ENCODE measurements at regions not wholly inside any gene's neighbourhood (a gene's known extent, or its start where the extent isn't known, plus 50 kb on each side); places are given as distances from the start of the nearest gene placed in this dataset.

GRCh38 chr4:12879496-12879895 is 604.6 kb downstream of the RAB28 start:
- intact Hi-C loops (cut with micrococcal nuclease) = no loop called here
- CTCF ChIA-PET = no interaction called here
- Histone ChIP-seq H3K4me1 (ENCODE audit: insufficient read depth, low read length) (no peaks in the 10 kb centered on the region), H3K27me3 (ENCODE audit: low read length) (no peaks in the 10 kb centered on the region), H3K36me3 (ENCODE audit: low read depth, low read length) (no peaks in the 10 kb centered on the region), H3K4me3 (ENCODE audit: low read length) (no peak overlapping the region), H3F3A (ENCODE audit: low read length, unreplicated experiment) (no peaks in the 10 kb centered on the region), H3K4me2 (ENCODE audit: low read length) (no peak overlapping the region), H3K27ac (ENCODE audit: low read length) (no peak overlapping the region), H3K9me3 (ENCODE audit: low read length) (no peaks in the 10 kb centered on the region), H3K9me2 (replicated peaks; ENCODE audit: low read length) (no peaks in the 10 kb centered on the region), H2AFZ (ENCODE audit: low read length) (no peak overlapping the region), H3K9ac (ENCODE audit: low read length) (no peak overlapping the region), H3K79me2 (ENCODE audit: low read length) (no peaks in the 10 kb centered on the region), H4K20me1 (ENCODE audit: low read length) (no peaks in the 10 kb centered on the region)
- ATAC-seq = no peak
- no peak for DNase-seq
- BruUV-seq (replicated peaks) = no TSS peak
- TF ChIP-seq CTCF (conservative IDR thresholded peaks at IDR 0.05; ENCODE audit: low read depth, low read length) (no peak), EZH2 (IDR thresholded peaks at IDR 0.05; ENCODE audit: low read length, unreplicated experiment) (no peak)
- POLR2A ChIA-PET (ENCODE audit: unreplicated experiment) = no interaction called here

- Histone ChIP-seq H3K4me1 (ENCODE audit: insufficient read depth, low read length) (no peaks in the 10 kb centered on the region), H3K9me2 (replicated peaks; ENCODE audit: low read length) (no peaks in the 10 kb centered on the region), H4K20me1 (ENCODE audit: low read length) (no peaks in the 10 kb centered on the region), H3K79me2 (ENCODE audit: low read length) (no peaks in the 10 kb centered on the region), H2AFZ (ENCODE audit: low read length) (no peak overlapping the region), H3K27ac (ENCODE audit: low read length) (no peak overlapping the region), H3F3A (ENCODE audit: low read length, unreplicated experiment) (no peaks in the 10 kb centered on the region), H3K4me3 (ENCODE audit: low read length) (no peak overlapping the region), H3K9ac (ENCODE audit: low read length) (no peak overlapping the region), H3K36me3 (ENCODE audit: low read depth, low read length) (no peaks in the 10 kb centered on the region), H3K4me2 (ENCODE audit: low read length) (no peak overlapping the region), H3K9me3 (ENCODE audit: low read length) (no peaks in the 10 kb centered on the region), H3K27me3 (ENCODE audit: low read length) (no peaks in the 10 kb centered on the region)
- ATAC-seq (no peak), DNase-seq (no peak)
- intact Hi-C loops (cut with micrococcal nuclease) = no loop called here
- CTCF ChIA-PET = no interaction called here
- TF ChIP-seq EZH2phosphoT487 (IDR thresholded peaks at IDR 0.05; ENCODE audit: borderline replicate concordance, low read length) = no peak
- TF ChIP-seq EZH2 (IDR thresholded peaks at IDR 0.05; ENCODE audit: low read length, unreplicated experiment) = no peak
- BruUV-seq (replicated peaks) = no TSS peak
- POLR2A ChIA-PET (ENCODE audit: unreplicated experiment) = interaction anchor here (0.6 kb wide), 1 partner anchor 1031 kb away, joined by 3 read pairs; no protein-coding TSS in a partner anchor
Observed at GRCh38 chr4:12875640-12876243, 608.4 kb downstream of the RAB28 start.

- Histone ChIP-seq H3K9me2 (replicated peaks; ENCODE audit: low read length) (no peaks in the 10 kb centered on the region), H3K4me2 (ENCODE audit: low read length) (no peak overlapping the region), H3K27me3 (ENCODE audit: low read length) (no peaks in the 10 kb centered on the region), H3F3A (ENCODE audit: low read length, unreplicated experiment) (no peaks in the 10 kb centered on the region), H3K36me3 (ENCODE audit: low read depth, low read length) (no peaks in the 10 kb centered on the region), H3K9ac (ENCODE audit: low read length) (no peak overlapping the region), H2AFZ (ENCODE audit: low read length) (no peak overlapping the region), H3K9me3 (ENCODE audit: low read length) (no peaks in the 10 kb centered on the region), H3K27ac (ENCODE audit: low read length) (no peak overlapping the region), H3K4me3 (ENCODE audit: low read length) (no peak overlapping the region), H4K20me1 (ENCODE audit: low read length) (no peaks in the 10 kb centered on the region), H3K4me1 (ENCODE audit: insufficient read depth, low read length) (no peaks in the 10 kb centered on the region), H3K79me2 (ENCODE audit: low read length) (no peaks in the 10 kb centered on the region)
- no peak for ATAC-seq
- POLR2A ChIA-PET (ENCODE audit: unreplicated experiment) = no interaction called here
- no peak for DNase-seq
- TF ChIP-seq CTCF (conservative IDR thresholded peaks at IDR 0.05; ENCODE audit: low read depth, low read length) (no peak), EZH2phosphoT487 (IDR thresholded peaks at IDR 0.05; ENCODE audit: borderline replicate concordance, low read length) (no peak), EZH2 (IDR thresholded peaks at IDR 0.05; ENCODE audit: low read length, unreplicated experiment) (no peak)
- intact Hi-C loops (cut with micrococcal nuclease) = no loop called here
- BruUV-seq (replicated peaks) = no TSS peak
- CTCF ChIA-PET = no interaction called here
Observed at GRCh38 chr4:12873351-12873750, 610.8 kb downstream of the RAB28 start.

Measured in PC-3 (cell line).